H1 (cell line): ENCODE measurements at regions not wholly inside any gene's neighbourhood (a gene's known extent, or its start where the extent isn't known, plus 50 kb on each side); places are given as distances from the start of the nearest gene placed in this dataset.

Source experiments
- CTCF ChIA-PET: fragments of 300-600 bp; sonication (Branson Sonifier 250); formaldehyde crosslinking; loops from one replicate; lab custom pipeline; 2021; ENCODE audit not compliant: partially characterized antibody; lab: Charles Lee
- POLR2A ChIA-PET: fragments of 300-600 bp; sonication (Branson Sonifier 250); formaldehyde crosslinking; loops from one replicate; lab custom pipeline; 2021; ENCODE audit warnings: inconsistent platforms; ENCODE audit not compliant: partially characterized antibody; lab: Charles Lee
- DNase-seq, 2 experiments: peaks; one replicate each; pipeline versions ENCODE4 v3.0.0 to v3.0.0-alpha.2; 2010 to 2022; ENCODE audit warnings: low spot score in 2 of 2, low read depth in 1 of 2, mixed read lengths in 1 of 2
- FAIRE-seq: peaks from 2 replicates; lab custom pipeline; 2011; peaks lifted over from hg19 to GRCh38; lab: Jason Lieb, UNC
- H2AFZ ChIP-seq: 2 replicates; pipeline ENCODE4 v1.8.1; 2012; ENCODE audit warnings: low read length, inconsistent platforms
- H2AK5ac ChIP-seq: 2 replicates; pipeline ENCODE4 v1.6.1; 2013; ENCODE audit warnings: low read depth, low read length
- H2BK120ac ChIP-seq: replicated peaks from 2 replicates; pipeline ENCODE3; 2013; ENCODE audit warnings: low read depth, low read length, inconsistent platforms
- H2BK12ac ChIP-seq: 2 replicates; pipeline ENCODE4 v1.6.1; 2013; ENCODE audit warnings: low read depth, low read length
- H2BK15ac ChIP-seq: 2 replicates; pipeline ENCODE4 v1.6.1; 2013; ENCODE audit warnings: low read length
- H2BK20ac ChIP-seq: 2 replicates; pipeline ENCODE4 v1.6.1; 2013; ENCODE audit warnings: low read length
- H2BK5ac ChIP-seq: 2 replicates; pipeline ENCODE4 v1.6.1; 2013; ENCODE audit warnings: low read depth, low read length
- H3K14ac ChIP-seq: 2 replicates; pipeline ENCODE4 v1.6.1; 2013; ENCODE audit warnings: inconsistent platforms; ENCODE audit not compliant: insufficient read length
- H3K18ac ChIP-seq: 2 replicates; pipeline ENCODE4 v1.6.1; 2013; ENCODE audit warnings: low read length; ENCODE audit errors: extremely low read depth
- H3K23ac ChIP-seq: 2 replicates; pipeline ENCODE4 v1.6.1; 2013; ENCODE audit warnings: inconsistent platforms; ENCODE audit not compliant: insufficient read length
- H3K23me2 ChIP-seq: 2 replicates; pipeline ENCODE4 v1.6.1; 2013; ENCODE audit warnings: low read depth, low read length
- H3K27ac ChIP-seq: 2 replicates; pipeline ENCODE4 v1.6.1; 2011; ENCODE audit warnings: low read depth, low read length, inconsistent platforms
- H3K27me3 ChIP-seq, 4 experiments: replicated peaks in 1 of 4; 1 replicate in 1 of 4; 2 replicates in 3 of 4; pipeline versions ENCODE4 v1.6.1 to v1.8.1; 2011 to 2013; ENCODE audit warnings: low read length in 3 of 4, mild to moderate bottlenecking in 3 of 4, inconsistent platforms in 2 of 4, mixed read lengths in 2 of 4, moderate library complexity in 1 of 4; ENCODE audit not compliant: control insufficient read depth in 3 of 4, insufficient read depth in 3 of 4; ENCODE audit errors: extremely low read depth in 1 of 4
- H3K36me3 ChIP-seq, 4 experiments: 2 replicates each; pipeline versions ENCODE4 v1.6.1 to v1.8.1; 2011 to 2013; ENCODE audit warnings: mild to moderate bottlenecking in 4 of 4, low read length in 3 of 4, moderate library complexity in 2 of 4, control low read depth in 1 of 4, inconsistent platforms in 1 of 4; ENCODE audit not compliant: insufficient read depth in 4 of 4, control insufficient read depth in 2 of 4
- H3K4ac ChIP-seq: replicated peaks from 2 replicates; pipeline ENCODE3; 2013; ENCODE audit warnings: low read length, low read depth, mixed read lengths, inconsistent platforms; ENCODE audit not compliant: insufficient read length
- H3K4me1 ChIP-seq, 4 experiments: replicated peaks in 1 of 4; 1 replicate in 1 of 4; 2 replicates in 3 of 4; pipeline versions ENCODE4 v1.6.1 to v1.8.1; 2011 to 2013; ENCODE audit warnings: low read length in 3 of 4, inconsistent platforms in 2 of 4, mixed read lengths in 1 of 4; ENCODE audit not compliant: insufficient read depth in 4 of 4, control insufficient read depth in 3 of 4
- H3K4me2 ChIP-seq, 2 experiments: 2 replicates each; pipeline versions ENCODE4 v1.6.1 to v1.8.1; 2011 to 2013; ENCODE audit warnings: low read depth in 2 of 2, low read length in 2 of 2, control low read depth in 1 of 2, inconsistent platforms in 1 of 2, mild to moderate bottlenecking in 1 of 2; ENCODE audit not compliant: insufficient read depth in 1 of 2
- H3K4me3 ChIP-seq, 4 experiments: fragments of 200-600, 300-600 bp in 1 of 4; sonication (generic), shearing (Covaris generic), sonication (Bioruptor Twin) in 1 of 4; 2 replicates each; pipeline versions ENCODE4 v1.5.1 to v1.8.1; 2011 to 2016; ENCODE audit warnings: low read length in 4 of 4, low read depth in 3 of 4, control low read depth in 2 of 4, inconsistent platforms in 2 of 4, mild to moderate bottlenecking in 2 of 4, mixed read lengths in 1 of 4, moderate library complexity in 1 of 4; ENCODE audit not compliant: insufficient read depth in 2 of 4; ENCODE audit errors: extremely low read depth in 1 of 4
- H3K56ac ChIP-seq: replicated peaks from 2 replicates; pipeline ENCODE3; 2013; ENCODE audit warnings: low read depth, mild to moderate bottlenecking, mixed read lengths, low read length, inconsistent platforms; ENCODE audit not compliant: insufficient read length
- H3K79me1 ChIP-seq: 2 replicates; pipeline ENCODE4 v1.6.1; 2013; ENCODE audit warnings: low read depth, low read length, control low read depth
- H3K79me2 ChIP-seq, 2 experiments: 2 replicates each; pipeline versions ENCODE4 v1.6.1 to v1.8.1; 2012 to 2013; ENCODE audit warnings: low read length in 2 of 2, mild to moderate bottlenecking in 2 of 2, inconsistent platforms in 1 of 2; ENCODE audit not compliant: insufficient read depth in 2 of 2, control insufficient read depth in 1 of 2
- H3K9ac ChIP-seq, 4 experiments: replicated peaks in 1 of 4; 1 replicate in 1 of 4; 2 replicates in 3 of 4; pipeline versions ENCODE4 v1.6.1 to v1.8.1; 2011 to 2013; ENCODE audit warnings: low read depth in 3 of 4, low read length in 3 of 4, control low read depth in 2 of 4, mild to moderate bottlenecking in 2 of 4, moderate library complexity in 2 of 4, inconsistent platforms in 1 of 4; ENCODE audit errors: extremely low read depth in 1 of 4
- H3K9me3 ChIP-seq, 2 experiments: 2 replicates each; pipeline versions ENCODE4 v1.6.1 to v1.8.1; 2012 to 2013; ENCODE audit warnings: mild to moderate bottlenecking in 2 of 2, moderate library complexity in 2 of 2, control low read depth in 1 of 2, inconsistent platforms in 1 of 2, low read depth in 1 of 2, low read length in 1 of 2, mixed read lengths in 1 of 2; ENCODE audit not compliant: insufficient read depth in 2 of 2
- H4K20me1 ChIP-seq, 2 experiments: replicated peaks in 1 of 2; 2 replicates each; pipeline versions ENCODE3 to v1.8.1; 2011 to 2013; ENCODE audit warnings: inconsistent platforms in 2 of 2, low read length in 2 of 2, mild to moderate bottlenecking in 1 of 2; ENCODE audit not compliant: insufficient read depth in 2 of 2, control insufficient read depth in 1 of 2
- H4K5ac ChIP-seq: 2 replicates; pipeline ENCODE4 v1.6.1; 2013; ENCODE audit warnings: low read length, low read depth, mixed read lengths, inconsistent platforms; ENCODE audit not compliant: insufficient read length
- H4K8ac ChIP-seq: 2 replicates; pipeline ENCODE4 v1.8.0; 2013; ENCODE audit warnings: mild to moderate bottlenecking, moderate library complexity, low read length, inconsistent platforms; ENCODE audit not compliant: insufficient read depth; ENCODE audit errors: extremely low read depth
- H4K91ac ChIP-seq: replicated peaks from 2 replicates; pipeline ENCODE3; 2013; ENCODE audit warnings: low read length, mixed read lengths, inconsistent platforms; ENCODE audit not compliant: insufficient read length
- CEBPB ChIP-seq: IDR thresholded peaks from 2 replicates; pipeline ENCODE4 v1.6.1; 2012; ENCODE audit warnings: low read depth, low read length
- CHD1 ChIP-seq: IDR thresholded peaks from 2 replicates; pipeline ENCODE4 v1.6.1; 2012; ENCODE audit warnings: low read depth, low read length, improper control_type of control experiment
- CREB1 ChIP-seq: IDR thresholded peaks from 2 replicates; pipeline ENCODE4 v1.6.1; 2012; ENCODE audit warnings: inconsistent platforms
- HDAC2 ChIP-seq, 2 experiments: fragments of 300-600 bp in 1 of 2; sonication (generic) in 1 of 2; IDR thresholded peaks; 2 replicates each; pipeline ENCODE4 v1.6.1; 2011 to 2012; ENCODE audit warnings: low read depth in 2 of 2, low read length in 2 of 2, mild to moderate bottlenecking in 2 of 2, moderate library complexity in 2 of 2, borderline replicate concordance in 1 of 2, inconsistent platforms in 1 of 2
- HDAC6 ChIP-seq: IDR thresholded peaks from one replicate; pipeline ENCODE4 v1.7.1; 2012; ENCODE audit warnings: low read depth, mild to moderate bottlenecking, inconsistent platforms, low read length, moderate library complexity
- KDM1A ChIP-seq: fragments of 200-600, 300-600 bp; sonication (generic); IDR thresholded peaks from 2 replicates; pipeline ENCODE4 v1.7.1; 2016; ENCODE audit warnings: mild to moderate bottlenecking, low read length, borderline replicate concordance
- KDM5A ChIP-seq: fragments of 200-600 bp; IDR thresholded peaks from 2 replicates; pipeline ENCODE4 v1.7.1; 2012; ENCODE audit warnings: mild to moderate bottlenecking, low read length, inconsistent platforms, mixed read lengths
- MAFK ChIP-seq: IDR thresholded peaks from 2 replicates; pipeline ENCODE4 v1.6.1; 2012; ENCODE audit warnings: low read depth, mild to moderate bottlenecking, improper control_type of control experiment, low read length
- POLR2AphosphoS5 ChIP-seq: IDR thresholded peaks from 2 replicates; pipeline ENCODE4 v1.6.1; 2011; ENCODE audit warnings: low read depth, low read length
- SIRT6 ChIP-seq: IDR thresholded peaks from one replicate; pipeline ENCODE4 v1.7.1; 2012; ENCODE audit warnings: low read length, inconsistent platforms
- SP4 ChIP-seq: IDR thresholded peaks from 2 replicates; pipeline ENCODE4 v1.6.1; 2012; ENCODE audit warnings: low read length, inconsistent platforms
- SUZ12 ChIP-seq: fragments of 200-600 bp; sonication (generic); IDR thresholded peaks from 2 replicates; pipeline ENCODE4 v1.6.1; 2012; ENCODE audit warnings: mild to moderate bottlenecking, inconsistent platforms, low read length, moderate library complexity, mixed read lengths

DNA sequence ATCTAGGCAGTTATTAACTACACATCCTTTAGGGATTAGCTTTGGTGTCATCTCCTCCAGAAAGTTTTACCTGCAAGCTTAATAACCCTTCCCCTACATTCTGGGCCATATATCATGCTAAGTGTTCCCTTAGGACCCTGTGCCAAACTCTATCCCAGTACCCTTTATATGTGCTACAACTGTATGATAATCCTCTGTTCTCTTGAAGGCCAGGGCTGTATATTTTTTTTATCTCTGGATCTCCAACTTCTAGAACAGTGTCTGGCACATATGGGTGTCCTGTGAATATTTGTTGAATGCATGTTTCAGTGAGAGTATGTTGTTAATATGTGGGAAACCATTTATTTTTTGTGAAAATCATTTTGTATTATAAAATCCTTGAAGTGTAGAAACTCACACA is 106.7 kb downstream of the PPM1A start:
- DNase-seq (no peak), FAIRE-seq (no peak)
- H3K9me3 ChIP-seq: no peaks in the 10 kb centered on the region
- no peaks in the 10 kb centered on the region for H3K79me1 ChIP-seq
- H4K5ac ChIP-seq: no peak overlapping the region
- ChIA-PET CTCF (interaction anchor here (0.6 to 1.5 kb wide), 3 partner anchors 24 to 152 kb away, joined by 3 read pairs; no protein-coding TSS in a partner anchor), POLR2A (interaction anchor here (1.1 kb wide), 1 partner anchor 128 kb away, joined by 3 read pairs; no protein-coding TSS in a partner anchor)
- no peaks in the 10 kb centered on the region for H4K20me1 ChIP-seq
- H3K23me2 ChIP-seq: no peaks in the 10 kb centered on the region
- no peak overlapping the region for H2AK5ac ChIP-seq
- no peak overlapping the region for H3K4me3 ChIP-seq
- no peak overlapping the region for H3K56ac ChIP-seq
- H2BK12ac ChIP-seq: no peak overlapping the region
- no peak overlapping the region for H3K18ac ChIP-seq
- H3K36me3 ChIP-seq: no peaks in the 10 kb centered on the region
- H3K14ac ChIP-seq: no peak overlapping the region
- H2AFZ ChIP-seq: no peak overlapping the region
- H3K9ac ChIP-seq: no peak overlapping the region
- H3K4me1 ChIP-seq: peaks cover 0 to 7% (median 3%) of the 10 kb centered on the region in 4 experiments; a peak in 3 of 7 replicates
- no peak overlapping the region for H4K8ac ChIP-seq
- no peak overlapping the region for H3K4me2 ChIP-seq
- H2BK20ac ChIP-seq: no peak overlapping the region
- H3K79me2 ChIP-seq: no peaks in the 10 kb centered on the region
- H3K23ac ChIP-seq: no peak overlapping the region
- H2BK15ac ChIP-seq: no peak overlapping the region
- no peak overlapping the region for H3K4ac ChIP-seq
- H2BK120ac ChIP-seq: no peak overlapping the region
- H2BK5ac ChIP-seq: no peak overlapping the region
- H3K27ac ChIP-seq: no peak overlapping the region
- TF ChIP-seq CHD1: no peak
- TF ChIP-seq KDM5A: no peak
- no peak for TF ChIP-seq POLR2AphosphoS5
- no peak for TF ChIP-seq SIRT6
- no peak for TF ChIP-seq SUZ12
- TF ChIP-seq HDAC6: no peak
- no peak for TF ChIP-seq KDM1A
- no peak for TF ChIP-seq CREB1
- no peak for TF ChIP-seq SP4
- TF ChIP-seq HDAC2 (IDR thresholded peaks at IDR 0.05; ENCODE audit: borderline replicate concordance in 1 of 2, low read depth in 2 of 2, low read length in 2 of 2): no peak
- no peak for TF ChIP-seq CEBPB
- TF ChIP-seq MAFK: no peak
- H4K91ac ChIP-seq: no peak overlapping the region
- H3K27me3 ChIP-seq: no peaks in the 10 kb centered on the region; a peak in 1 of 7 replicates
